ENCODE measurements at regions not wholly inside any gene's neighbourhood (a gene's known extent, or its start where the extent isn't known, plus 50 kb on each side); places are given as distances from the start of the nearest gene placed in this dataset.
"Not testable (repeated sequence)": the region's sequence is repeated elsewhere in the genome, so short reads cannot be mapped to it uniquely, and the experiment has no call there.

- DNase-seq (ENCODE audit: low spot score) = no peak
These were observed 91.3 kb downstream of the MFAP3L start for GRCh38 chr4:169934794-169935429.

- DNase-seq (ENCODE audit: low spot score) = no peak
These were observed 92.7 kb downstream of the MFAP3L start for GRCh38 chr4:169933531-169933930.

GRCh38 chr4:169931964-169932363 is 94.2 kb downstream of the MFAP3L start:
- no peak for DNase-seq (ENCODE audit: low spot score)

DNA sequence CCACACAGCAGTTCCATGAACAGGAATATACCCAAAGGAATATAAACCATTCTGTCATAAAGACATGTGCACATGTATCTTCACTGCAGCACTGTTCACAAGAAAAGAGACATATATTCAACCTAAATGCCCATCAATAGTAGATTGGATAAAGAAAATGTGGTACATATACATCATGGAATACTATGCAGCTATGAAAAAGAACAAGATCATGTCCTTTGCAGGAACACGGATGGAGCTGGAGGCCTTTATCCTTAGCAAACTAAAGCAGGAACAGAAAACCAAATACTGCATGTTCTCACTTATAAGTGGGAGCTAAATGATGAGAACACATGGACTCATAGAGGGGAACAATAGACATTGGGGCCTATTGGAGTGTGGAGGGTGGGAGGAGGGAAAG is 95.4 kb downstream of the MFAP3L start:
- not testable (repeated sequence) for DNase-seq (ENCODE audit: low spot score)

DNA sequence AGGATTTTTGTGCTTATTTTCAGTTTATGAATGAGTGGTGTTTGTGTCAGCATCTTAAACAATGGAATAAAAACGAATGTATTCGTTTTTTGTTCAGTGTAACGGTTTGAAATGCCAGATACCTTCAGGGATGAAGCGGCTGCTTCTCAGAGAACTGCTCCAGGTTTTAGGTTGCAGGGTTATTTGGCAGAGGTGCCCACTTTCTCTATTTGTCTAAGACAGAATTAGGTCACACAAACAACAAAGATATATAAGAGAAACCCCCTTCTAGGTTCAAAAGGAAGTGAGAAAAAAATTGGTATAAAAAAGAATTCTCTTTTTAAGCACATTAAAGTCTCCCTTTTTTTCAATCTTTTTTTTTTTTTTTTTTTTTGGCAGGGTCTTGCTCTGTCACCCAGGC is 98.9 kb downstream of the MFAP3L start:
- DNase-seq (ENCODE audit: low spot score) = no peak

GRCh38 chr4:169925678-169926077 is 100.5 kb downstream of the MFAP3L start:
- DNase-seq (ENCODE audit: low spot score) = no peak

DNA sequence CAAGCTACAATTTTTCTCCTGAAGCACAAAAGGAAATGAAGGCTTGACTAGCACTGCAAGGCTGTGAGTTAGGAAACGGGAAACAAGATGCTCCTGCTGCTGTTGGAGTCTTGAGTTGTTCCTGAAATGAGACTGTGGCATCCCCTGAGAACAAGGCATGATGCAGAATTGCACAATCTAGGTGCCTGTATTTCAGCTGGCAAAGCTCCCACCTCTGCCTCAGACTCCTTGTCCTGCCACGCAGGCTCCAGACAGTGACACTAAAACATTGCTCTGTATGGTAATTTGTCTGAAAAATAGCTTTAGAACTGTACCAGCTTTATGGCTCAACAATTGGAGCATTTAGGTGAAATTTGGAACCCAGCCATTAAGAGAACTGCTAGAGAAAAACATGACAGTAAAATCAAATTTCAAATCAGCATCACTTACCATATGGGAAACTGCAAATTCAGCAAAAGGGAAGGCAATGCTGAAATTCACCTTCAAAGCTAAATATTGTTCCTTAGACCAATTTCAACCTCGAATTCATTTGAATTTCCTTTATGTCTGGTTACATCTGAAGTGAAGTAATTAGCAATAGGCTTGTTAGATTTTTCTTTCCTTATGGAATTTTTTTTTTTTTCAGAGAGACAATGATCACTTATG is 103.4 kb downstream of the MFAP3L start:
- no peak for DNase-seq (ENCODE audit: low spot score)

DNA sequence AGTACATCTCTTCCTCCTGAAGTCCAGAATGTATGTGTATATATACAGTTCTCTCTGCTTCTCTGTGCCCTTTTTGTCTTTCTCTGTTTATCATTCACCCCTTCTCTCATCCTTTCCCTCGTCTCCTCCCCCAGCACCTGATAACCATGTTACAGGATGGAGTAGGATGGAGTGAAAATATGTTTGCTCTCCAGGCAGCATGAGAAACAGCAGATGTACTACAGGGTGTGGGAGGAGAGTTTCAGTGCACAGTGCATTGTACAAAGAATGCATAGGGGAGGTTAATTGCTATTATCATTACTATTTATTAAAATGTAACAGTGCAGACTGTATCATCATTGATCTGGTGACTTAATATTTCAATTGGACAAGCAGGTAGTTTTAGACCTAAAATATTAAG is 104.5 kb downstream of the MFAP3L start:
- DNase-seq (ENCODE audit: low spot score) = no peak

- no peak for DNase-seq (ENCODE audit: low spot score)
These were observed 105.0 kb downstream of the MFAP3L start for GRCh38 chr4:169921237-169921636.

- DNase-seq (ENCODE audit: low spot score) = not testable (repeated sequence)
These were observed 106.7 kb downstream of the MFAP3L start for GRCh38 chr4:169919194-169920124.

- no peak for DNase-seq (ENCODE audit: low spot score)
These were observed 110.7 kb downstream of the MFAP3L start for GRCh38 chr4:169915545-169915944.

GRCh38 chr4:169914866-169915265 is 111.3 kb downstream of the MFAP3L start:
- no peak for DNase-seq (ENCODE audit: low spot score)

- no peak for DNase-seq (ENCODE audit: low spot score)
These were observed 113.2 kb downstream of the MFAP3L start for GRCh38 chr4:169912996-169913395.

DNA sequence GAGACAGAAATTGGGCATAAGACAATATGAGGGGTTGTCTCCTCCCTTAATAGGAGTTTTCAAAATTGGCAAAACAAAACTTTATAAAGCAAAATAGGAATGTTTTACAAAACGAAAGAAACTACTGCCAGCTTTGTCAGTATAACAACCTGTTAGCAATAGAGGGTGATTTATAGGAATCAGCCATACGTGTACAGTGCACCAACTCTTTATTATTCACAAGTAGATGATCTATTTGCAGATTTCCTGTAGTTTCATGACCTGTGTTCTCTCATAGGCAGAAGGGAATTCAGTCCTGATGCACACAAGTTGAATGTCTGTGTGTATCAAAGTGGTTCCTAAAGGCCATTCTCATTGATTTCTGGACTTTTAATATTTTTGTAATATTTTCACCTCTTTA is 116.3 kb downstream of the MFAP3L start:
- no peak for DNase-seq (ENCODE audit: low spot score)

GRCh38 chr4:169909479-169909878 is 116.7 kb downstream of the MFAP3L start:
- DNase-seq (ENCODE audit: low spot score) = no peak

GRCh38 chr4:169907705-169908104 is 118.5 kb downstream of the MFAP3L start:
- no peak for DNase-seq (ENCODE audit: low spot score)

DNA sequence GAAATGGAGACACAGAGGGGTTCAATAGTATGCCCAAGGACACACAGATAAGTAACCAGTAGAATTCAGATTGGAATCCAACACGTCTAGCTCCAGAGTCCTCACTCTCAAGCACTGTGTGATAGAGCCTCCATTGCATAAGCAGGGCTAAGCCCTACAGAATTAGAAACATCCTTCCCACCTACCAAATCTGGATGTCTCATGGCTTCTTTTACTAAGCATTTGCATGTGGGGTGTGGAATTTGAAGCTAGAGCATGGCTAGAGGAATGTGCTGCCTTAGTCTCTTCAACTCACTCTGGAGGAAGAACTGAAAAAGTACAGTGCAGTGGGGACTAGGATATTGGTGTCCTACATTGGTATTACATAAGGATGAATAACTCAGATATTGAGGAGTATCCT is 119.4 kb downstream of the MFAP3L start:
- DNase-seq (ENCODE audit: low spot score) = no peak

DNA sequence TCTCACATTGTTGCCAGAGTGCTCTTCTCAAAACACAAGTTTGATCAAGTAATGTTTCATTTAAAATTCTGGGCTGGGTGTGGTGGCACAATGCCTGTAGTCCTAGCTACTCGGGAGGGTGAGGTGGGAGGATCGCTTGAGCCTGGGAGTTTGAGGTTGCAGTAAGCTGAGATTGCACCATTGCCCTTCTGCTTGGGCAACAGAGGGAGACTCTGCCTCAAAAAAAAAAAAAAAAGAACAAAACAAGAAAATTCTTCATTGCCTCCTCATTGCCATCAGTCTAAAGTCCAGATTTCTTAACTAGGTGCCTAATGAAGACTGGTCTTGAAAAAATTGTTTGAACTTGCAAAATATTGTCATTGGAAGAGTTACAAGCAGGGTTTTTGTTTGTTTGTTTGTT is 120.1 kb downstream of the MFAP3L start:
- no peak for DNase-seq (ENCODE audit: low spot score)

GRCh38 chr4:169902658-169903345 is 123.4 kb downstream of the MFAP3L start:
- DNase-seq (ENCODE audit: low spot score) = no peak

DNA sequence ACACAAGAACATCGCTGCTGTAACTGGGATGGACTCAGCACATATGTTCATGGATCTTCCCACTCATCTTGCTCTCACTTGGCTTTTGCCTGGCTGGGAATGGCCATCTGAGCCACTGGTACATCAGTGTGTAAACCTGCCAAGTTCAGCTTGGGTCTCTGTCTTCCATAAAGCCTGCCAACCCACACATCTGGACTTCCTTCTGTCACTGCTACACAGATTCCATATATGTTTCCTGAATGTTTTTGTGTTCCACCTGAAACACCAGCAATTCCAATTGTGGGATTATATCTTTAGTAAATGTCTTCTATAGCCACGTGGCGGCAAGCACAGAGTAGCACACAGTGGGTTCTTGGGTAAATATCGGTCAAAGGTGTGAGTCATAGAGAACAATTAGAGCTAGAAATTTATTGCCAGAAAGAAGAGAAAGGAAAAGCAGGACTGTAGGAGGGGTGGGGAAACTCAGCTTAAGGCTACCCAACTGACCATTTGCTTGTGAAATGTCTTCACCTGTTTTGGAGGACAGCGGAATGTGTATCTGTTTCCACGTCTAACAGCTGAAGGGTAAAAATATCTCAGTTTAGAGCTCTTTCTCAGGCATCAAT is 125.9 kb downstream of the MFAP3L start:
- DNase-seq (ENCODE audit: low spot score) = no peak

DNA sequence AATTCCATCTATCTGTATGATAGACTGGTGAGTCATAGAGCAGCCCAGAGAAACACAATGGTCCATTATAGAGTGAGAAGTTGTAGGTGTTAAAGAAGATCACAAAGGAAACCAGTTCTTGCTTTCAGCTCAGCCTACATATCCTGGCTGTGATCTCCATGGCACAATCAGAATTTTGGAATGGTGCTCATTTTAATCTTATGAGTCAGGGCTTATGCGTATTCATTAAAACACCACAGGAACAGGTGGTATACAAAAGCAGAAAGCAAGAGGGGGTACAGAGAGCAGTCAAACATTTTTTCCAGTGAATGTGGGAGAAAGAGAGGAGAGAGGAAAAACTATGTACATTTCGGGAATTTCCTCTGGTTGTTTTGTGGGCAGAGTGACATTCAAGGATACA is 126.9 kb downstream of the MFAP3L start:
- peak; percentile 8 for DNase-seq (ENCODE audit: low spot score)

- no peak for DNase-seq (ENCODE audit: low spot score)
These were observed 128.1 kb downstream of the MFAP3L start for GRCh38 chr4:169898095-169898494.
